Brain microvascular endothelial cell (primary cell): ENCODE measurements at regions not wholly inside any gene's neighbourhood (a gene's known extent, or its start where the extent isn't known, plus 50 kb on each side); places are given as distances from the start of the nearest gene placed in this dataset.

Source experiments
- DNase-seq: peaks from one replicate; pipeline ENCODE4 v3.0.0-alpha.2; 2020
- H3K27ac ChIP-seq: fragments of 250-450 bp; sonication (Bioruptor Pico); 2 replicates; pipeline ENCODE4 v1.5.1; 2020; ENCODE audit warnings: mild to moderate bottlenecking, moderate library complexity
- H3K27me3 ChIP-seq: fragments of 250-450 bp; sonication (Bioruptor Pico); replicated peaks from 2 replicates; pipeline ENCODE4 v1.5.1; 2020; ENCODE audit warnings: mild to moderate bottlenecking
- H3K36me3 ChIP-seq: fragments of 250-450 bp; sonication (Bioruptor Pico); replicated peaks from 2 replicates; pipeline ENCODE4 v1.5.1; 2020; ENCODE audit warnings: mild to moderate bottlenecking
- H3K4me3 ChIP-seq: 2 replicates; pipeline ENCODE4 v1.5.1; 2011; ENCODE audit warnings: low read depth, mild to moderate bottlenecking, control low read depth, low read length, moderate library complexity
- in situ Hi-C: cut with HindIII; loops from 2 replicates; pipeline ENCODE4 v1.10.0; 2017; ENCODE audit warnings: low sequenced_read_pairs, low pct_ligation_motif_present
- TF ChIP-seq, protein P1 (sequence below): IDR thresholded peaks from 2 replicates; pipeline ENCODE4 v1.5.1; 2011; ENCODE audit warnings: low read depth, mild to moderate bottlenecking, moderate library complexity, low read length, control low read depth, inconsistent platforms; ENCODE audit errors: missing control alignments

DNA sequence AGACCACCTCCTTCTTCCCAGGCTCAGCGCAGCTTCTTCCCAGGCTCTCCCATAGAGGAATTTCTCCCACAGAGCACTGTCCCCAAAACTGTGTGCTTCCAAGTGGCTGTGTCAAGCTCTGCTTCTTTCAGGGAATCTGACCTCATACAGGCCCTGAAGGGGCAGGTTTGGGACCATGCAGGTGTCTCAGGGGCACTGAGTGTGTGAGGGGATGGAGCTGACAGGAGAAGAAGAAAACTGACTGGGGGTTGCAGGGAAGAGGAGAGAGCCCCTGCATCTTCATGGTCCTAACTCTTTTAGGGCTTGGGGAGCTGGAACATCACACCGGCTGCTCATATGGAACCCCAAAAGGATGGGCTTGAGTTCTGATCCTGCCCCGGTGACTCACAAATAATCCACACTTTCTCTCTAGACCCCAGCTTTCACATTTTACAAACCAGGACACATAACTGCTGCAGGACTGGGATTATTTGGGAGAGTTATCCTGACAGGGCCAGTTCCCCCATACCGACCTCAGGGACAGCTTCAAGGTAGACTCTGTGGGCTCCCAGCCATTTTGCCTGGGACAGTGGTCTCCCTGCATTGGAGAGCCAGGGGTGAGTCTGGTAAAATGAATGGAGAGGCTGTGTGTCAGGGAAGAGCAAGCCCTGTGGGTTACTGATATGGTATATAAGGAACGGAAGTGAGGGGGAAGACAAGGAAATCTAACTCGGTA, 316.1 kb downstream of the TLE3 start:
- H3K4me3 ChIP-seq = no peak overlapping the region
- no peaks in the 10 kb centered on the region for H3K27me3 ChIP-seq
- TF ChIP-seq, protein P1, sequence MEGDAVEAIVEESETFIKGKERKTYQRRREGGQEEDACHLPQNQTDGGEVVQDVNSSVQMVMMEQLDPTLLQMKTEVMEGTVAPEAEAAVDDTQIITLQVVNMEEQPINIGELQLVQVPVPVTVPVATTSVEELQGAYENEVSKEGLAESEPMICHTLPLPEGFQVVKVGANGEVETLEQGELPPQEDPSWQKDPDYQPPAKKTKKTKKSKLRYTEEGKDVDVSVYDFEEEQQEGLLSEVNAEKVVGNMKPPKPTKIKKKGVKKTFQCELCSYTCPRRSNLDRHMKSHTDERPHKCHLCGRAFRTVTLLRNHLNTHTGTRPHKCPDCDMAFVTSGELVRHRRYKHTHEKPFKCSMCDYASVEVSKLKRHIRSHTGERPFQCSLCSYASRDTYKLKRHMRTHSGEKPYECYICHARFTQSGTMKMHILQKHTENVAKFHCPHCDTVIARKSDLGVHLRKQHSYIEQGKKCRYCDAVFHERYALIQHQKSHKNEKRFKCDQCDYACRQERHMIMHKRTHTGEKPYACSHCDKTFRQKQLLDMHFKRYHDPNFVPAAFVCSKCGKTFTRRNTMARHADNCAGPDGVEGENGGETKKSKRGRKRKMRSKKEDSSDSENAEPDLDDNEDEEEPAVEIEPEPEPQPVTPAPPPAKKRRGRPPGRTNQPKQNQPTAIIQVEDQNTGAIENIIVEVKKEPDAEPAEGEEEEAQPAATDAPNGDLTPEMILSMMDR = no peak
- H3K36me3 ChIP-seq = no peaks in the 10 kb centered on the region
- in situ Hi-C loops = no loop called here
- H3K27ac ChIP-seq = no peak overlapping the region
- DNase-seq = no peak

DNA sequence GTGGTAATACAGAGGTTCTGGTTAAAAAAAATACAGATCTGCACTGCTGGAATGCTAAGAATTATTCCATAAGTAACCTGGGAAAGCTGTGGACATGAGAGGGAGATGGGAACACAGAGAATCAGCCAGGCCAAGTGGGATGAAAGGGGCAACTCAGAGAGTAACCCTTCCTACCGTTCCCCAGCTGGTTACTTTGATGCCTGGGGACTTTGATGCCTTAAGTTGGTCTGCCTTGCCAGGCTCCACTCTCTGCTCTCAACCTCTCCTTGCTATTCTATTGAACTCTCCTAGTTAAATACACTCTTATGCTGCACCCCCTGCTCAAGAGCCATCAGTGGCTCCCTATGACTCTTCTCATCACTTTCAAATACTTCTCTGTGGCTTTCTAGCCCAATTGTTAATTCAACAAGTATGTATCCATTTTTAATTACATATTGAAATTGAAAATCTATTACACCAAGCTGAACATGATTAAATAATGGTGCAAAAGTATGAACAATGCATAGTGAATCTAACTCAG, 315.5 kb downstream of the TLE3 start:
- in situ Hi-C loops = no loop called here
- no peaks in the 10 kb centered on the region for H3K27me3 ChIP-seq
- TF ChIP-seq, protein P1 = no peak
- no peak for DNase-seq
- H3K27ac ChIP-seq = no peak overlapping the region
- no peaks in the 10 kb centered on the region for H3K36me3 ChIP-seq
- H3K4me3 ChIP-seq = no peak overlapping the region

DNA sequence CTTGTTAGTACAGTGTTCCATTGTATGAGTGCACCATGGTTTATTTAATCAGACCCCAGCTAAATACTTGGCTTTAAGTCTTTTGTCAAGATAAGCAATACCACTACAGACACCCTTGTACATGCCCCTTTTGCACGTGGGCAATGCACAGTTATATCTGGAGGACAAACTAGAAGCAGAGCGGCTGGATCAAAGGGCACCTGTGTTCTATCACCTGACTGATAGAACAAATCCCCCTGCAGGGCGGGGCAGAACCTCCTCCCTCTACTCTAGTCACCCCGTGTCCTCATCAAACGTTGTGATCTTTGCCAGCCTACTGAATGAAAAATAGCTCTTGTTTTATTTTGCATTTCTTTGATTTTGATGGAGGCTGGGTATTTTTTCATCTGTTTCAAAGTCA, 314.9 kb downstream of the TLE3 start:
- H3K36me3 ChIP-seq = no peaks in the 10 kb centered on the region
- TF ChIP-seq, protein P1 = no peak
- no peak for DNase-seq
- H3K4me3 ChIP-seq = no peak overlapping the region
- no peak overlapping the region for H3K27ac ChIP-seq
- no peaks in the 10 kb centered on the region for H3K27me3 ChIP-seq
- in situ Hi-C loops = no loop called here

DNA sequence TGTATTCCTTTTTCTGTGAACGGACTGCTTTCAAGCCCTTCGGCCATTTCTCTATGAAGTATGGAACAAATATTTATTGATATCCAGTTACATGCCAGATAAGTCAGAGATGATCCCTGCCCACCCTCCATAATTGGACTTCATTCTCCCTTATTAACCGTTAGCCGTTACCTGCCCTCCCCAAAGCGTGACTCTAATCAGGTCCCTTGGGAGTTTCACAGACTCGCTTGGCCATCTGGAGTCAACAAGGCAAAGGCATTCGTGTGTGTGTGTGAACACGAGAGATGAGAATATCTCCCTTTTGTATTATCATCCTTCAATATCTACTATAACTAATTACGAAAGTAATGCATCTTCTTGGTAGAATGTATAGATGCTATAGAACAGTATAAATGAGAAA, 314.5 kb downstream of the TLE3 start:
- Histone ChIP-seq H3K27ac (no peak overlapping the region), H3K36me3 (no peaks in the 10 kb centered on the region), H3K4me3 (no peak overlapping the region), H3K27me3 (no peaks in the 10 kb centered on the region)
- TF ChIP-seq, protein P1 = no peak
- no peak for DNase-seq
- in situ Hi-C loops = no loop called here

DNA sequence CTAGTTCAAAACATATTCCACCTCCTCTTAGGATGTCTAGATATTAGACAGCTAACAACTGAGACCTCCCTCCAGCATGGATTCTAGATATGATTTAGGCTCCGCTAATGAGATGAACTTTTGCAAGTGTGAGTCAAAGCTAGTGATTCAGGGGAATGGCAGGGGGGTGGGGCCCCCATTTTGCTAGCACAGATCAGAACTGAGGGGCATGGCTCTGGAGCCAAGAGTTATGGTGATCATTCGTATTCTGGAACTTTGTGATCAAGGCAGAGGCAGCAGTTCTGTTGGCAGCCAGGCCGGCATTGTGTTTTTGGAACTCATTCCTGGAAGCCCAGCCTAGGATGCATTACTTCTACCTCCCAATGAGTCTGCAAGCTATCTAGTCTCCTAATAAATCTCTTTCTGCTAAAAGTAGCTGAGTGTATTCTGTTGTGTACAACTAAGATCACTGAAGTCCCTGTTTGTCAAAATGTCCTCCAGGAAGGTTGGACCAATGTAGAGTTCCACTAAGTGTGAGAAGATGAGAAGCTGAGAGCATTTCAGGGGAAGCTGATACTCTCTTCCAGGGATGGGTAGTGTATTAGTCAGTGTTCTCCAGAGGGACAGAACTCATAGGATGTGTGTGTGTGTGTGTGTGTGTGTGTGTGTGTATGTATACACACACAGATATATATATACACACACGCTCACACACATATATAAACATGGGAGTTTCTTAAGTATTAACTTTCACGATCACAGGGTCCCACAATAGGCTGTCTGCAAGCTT, 312.7 kb downstream of the TLE3 start:
- peak; percentile 34 for DNase-seq
- Histone ChIP-seq H3K27me3 (no peaks in the 10 kb centered on the region), H3K27ac (no peak overlapping the region), H3K36me3 (no peaks in the 10 kb centered on the region), H3K4me3 (no peak overlapping the region)
- in situ Hi-C loops = no loop called here
- TF ChIP-seq, protein P1 = no peak
